Renal pelvis (tissue), 1 donor: ENCODE measurements at regions not wholly inside any gene's neighbourhood (a gene's known extent, or its start where the extent isn't known, plus 50 kb on each side); places are given as distances from the start of the nearest gene placed in this dataset.

Experiments
- DNase-seq: peaks from one replicate; pipeline ENCODE4 v3.0.0-alpha.2; 2013

DNA sequence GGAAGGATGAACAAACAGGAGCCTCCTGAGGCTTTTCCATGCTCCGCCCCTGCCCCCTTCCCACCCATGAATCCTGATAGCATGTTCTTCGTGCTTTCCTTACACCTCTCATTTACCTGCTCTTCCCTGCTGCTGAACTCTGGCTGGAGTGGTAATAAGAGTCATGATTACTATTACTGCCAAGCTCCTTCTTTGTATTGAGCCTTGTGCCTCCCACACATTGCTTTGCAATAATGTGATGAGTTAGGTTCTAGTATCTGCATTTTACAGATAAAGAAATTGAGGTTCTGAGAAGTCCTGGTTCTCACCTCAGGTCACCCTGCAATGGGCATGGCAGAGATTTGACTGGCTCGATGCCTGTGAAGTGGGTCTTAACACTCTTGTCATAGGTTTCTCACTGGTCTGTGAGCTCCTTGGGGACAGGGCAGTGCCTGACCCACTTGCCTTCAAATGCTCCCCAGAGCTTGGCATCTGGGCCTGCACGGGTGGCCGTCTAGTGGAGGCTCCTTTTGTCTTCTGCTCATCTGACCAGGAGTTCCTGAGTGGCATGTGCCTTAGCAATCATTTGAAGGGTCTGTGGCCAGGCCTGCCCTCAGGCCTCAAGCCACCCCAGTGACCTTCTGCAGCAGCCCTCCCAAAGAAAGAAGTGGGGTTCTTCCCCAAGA, 309.2 kb upstream of the ZMIZ1 start:
- DNase-seq, result no peak

DNA sequence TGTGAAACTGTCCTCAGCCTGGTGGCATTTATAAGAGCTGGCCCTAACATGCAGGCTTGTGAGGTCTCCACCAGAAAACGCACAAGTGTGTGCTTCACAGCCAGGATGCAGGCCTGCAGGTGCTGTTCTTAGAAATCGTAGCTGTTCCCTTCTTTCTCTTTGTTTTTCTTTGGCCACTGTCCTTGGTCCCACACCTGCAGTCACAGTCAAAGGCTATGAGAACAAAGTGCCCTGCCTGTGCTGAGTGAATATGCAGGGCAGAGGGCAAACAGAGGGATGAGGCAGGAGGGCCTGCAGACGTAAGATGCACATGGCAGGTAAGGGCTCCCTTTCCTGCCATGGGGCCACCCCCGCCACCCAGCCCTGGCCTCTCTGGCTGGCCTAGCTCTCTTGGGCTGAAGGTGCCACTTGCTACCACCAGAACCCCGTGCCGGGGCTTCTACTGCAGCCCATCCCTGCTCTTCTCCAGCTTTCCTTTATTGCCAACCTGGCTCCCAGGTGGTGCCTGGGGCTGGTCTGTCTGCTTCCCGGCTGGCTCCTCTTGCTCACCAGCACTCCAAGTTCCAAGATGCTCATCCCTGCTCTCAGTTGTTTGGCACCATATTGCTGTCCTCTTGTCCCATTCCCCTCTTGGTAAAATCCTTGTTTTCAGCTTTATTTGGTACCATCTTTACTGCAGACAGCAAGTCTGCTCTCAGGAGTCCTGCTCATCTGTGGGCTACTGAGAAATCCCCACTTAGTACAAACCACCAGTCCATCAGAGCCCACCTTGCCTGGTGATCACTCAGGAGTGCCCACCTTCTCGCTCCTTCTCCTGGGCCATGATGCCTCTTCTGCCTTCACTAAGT, 308.1 kb upstream of the ZMIZ1 start:
- DNase-seq, result no peak

- no peak for DNase-seq
These were observed 307.4 kb upstream of the ZMIZ1 start for GRCh38 chr10:78761311-78761781.

DNA sequence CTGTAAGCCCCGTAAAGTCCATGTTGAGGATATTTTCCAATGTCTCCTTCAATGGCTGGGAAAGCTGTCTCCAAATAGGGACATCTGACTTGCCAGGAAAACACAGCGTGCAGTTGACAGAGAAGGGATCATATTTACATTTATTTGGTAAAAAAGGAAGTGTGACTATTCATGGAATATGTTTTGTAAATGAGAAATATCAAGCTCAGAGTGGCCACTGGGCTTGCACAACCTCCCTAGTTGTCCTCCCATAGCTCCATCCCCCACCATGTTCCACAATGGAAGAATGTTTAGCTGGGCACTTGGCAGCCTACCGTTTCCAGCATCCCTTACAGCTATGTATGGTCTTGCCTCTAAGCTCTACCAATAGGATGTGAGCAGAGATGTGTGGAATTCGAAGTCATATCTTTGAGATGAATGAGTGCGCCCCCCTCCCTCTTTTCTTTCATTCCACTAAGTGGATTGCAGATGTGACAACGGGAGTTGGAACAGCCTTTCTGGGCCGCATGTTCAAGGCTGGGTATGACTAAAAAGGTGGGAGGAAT, 306.6 kb upstream of the ZMIZ1 start:
- DNase-seq, result no peak

DNA sequence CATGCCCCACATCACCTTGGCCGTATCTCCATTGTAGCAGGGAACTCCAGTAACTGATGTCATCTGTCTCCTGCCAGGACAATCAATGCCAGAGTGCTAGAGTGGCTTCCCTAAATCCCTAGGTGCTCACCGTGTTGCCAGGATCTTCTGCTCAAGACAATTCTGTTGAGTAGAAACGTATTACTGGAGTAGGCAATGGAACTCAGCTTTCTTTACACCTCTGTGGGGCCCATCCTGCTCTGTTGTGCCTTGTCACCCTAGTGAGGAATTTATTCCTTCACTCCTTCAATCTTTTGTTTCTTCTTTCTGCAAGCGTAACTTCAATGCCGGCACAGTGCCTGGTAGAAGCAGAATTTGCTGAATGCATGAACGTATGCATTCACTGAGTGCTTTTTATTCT, 305.5 kb upstream of the ZMIZ1 start:
- DNase-seq, result no peak

- DNase-seq, result no peak
These were observed 304.9 kb upstream of the ZMIZ1 start for GRCh38 chr10:78763651-78764395.

DNA sequence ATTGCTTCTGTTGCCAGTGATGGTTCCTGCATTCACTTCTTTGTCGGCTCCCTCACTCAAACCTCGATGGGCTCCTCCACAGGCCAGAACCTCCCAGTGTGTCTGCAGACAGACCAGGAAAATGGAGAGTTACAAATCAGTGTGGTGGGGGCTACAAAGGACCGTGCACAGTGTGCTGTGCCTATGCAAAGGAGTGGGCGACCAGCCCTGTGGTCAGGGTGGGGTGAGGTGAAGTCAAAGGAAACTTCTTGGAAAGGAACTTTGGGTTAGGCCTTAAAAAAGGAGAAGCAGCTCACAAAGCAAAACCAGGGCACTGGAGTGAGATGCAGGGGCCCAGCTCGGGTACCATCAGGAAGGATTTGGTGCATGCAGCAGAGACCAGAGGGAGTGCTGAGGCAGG, 304.3 kb upstream of the ZMIZ1 start:
- no peak for DNase-seq

DNA sequence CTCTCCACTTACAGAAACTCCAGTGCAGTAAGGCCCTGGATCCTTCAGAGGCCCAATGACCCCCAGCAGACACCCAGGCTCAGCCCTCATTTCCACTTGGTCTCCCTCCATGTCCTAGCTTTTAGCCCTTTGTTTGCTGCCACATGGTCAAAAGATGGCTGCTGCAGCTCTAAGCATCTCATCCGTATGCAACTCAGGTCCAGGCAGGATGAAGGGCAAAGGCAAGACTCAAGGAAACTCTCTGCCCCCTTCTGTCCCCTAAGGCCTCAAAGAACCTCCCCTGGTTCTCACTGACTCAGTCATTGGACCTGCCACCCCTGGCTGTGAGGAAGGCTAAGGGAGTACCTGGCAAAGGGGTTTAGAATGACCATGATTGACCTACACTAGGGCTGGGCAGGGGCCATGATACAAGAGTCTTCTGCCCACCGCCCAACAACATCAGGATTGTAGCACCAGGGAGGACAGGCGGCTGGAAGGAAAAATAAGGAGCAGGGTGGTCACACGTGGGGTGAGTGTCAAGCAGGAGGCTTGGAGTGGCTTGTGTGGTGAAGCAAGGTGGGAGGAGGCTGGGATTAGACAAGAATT, 303.8 kb upstream of the ZMIZ1 start:
- no peak for DNase-seq

- DNase-seq, result no peak
These were observed 302.9 kb upstream of the ZMIZ1 start for GRCh38 chr10:78765726-78766335.

DNA sequence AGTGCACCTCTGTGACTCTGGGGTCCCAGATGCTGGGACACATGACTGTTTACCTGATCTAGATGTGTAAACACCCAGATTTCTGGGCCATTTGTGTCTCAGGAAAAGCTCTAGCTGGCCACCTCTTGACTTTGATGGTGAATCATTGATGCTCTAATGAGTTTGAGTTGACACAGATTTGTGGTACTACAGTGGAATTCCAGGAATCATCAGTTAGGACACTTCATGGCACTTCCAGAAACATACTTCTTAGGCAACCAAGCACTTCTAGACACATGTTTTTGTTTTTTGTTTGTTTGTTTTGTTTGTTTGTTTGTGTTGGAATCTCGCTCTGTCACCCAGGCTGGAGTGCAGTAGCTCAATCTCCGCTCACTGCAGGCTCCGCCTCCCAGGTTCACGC, 302.2 kb upstream of the ZMIZ1 start:
- DNase-seq, result no peak

DNA sequence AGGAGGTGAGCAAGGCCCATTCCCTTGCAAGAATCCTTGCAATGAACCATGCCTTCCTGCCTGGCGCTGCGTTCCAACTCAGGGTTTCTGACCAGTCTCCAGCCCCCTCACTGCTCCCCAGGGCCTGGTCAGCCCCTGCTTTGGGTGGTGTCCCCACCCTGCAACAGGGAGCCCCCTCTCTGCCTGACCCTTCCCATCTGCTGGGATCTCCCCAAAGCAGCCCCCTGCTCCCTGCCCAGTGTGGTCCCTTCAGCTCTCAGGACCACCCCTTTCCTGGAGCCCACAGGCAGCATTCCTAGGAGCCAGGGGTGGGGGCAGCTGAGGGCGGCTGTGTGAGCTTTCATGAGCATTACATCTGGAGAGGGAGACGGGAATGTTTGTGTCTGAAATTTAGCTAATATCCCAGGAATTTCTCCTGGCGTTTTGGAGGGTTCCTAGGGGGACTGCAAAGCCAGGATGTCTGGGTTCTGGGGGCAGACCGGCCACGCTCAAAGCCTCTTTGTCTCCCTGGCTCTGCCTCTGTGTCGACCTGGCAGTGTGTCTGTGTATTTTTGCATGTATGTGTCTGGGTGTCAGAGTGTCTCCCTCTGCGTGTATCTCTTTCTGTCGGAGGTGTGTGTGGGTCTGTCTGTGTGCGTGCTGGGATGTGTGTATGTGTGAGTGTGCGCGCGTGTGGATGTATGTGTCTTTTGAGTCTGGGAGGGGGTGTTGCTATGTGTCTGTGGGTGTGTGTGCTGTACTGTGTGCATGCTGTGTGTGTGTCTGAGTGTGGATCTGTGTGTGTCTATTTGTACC, 300.5 kb upstream of the ZMIZ1 start:
- no peak for DNase-seq

DNA sequence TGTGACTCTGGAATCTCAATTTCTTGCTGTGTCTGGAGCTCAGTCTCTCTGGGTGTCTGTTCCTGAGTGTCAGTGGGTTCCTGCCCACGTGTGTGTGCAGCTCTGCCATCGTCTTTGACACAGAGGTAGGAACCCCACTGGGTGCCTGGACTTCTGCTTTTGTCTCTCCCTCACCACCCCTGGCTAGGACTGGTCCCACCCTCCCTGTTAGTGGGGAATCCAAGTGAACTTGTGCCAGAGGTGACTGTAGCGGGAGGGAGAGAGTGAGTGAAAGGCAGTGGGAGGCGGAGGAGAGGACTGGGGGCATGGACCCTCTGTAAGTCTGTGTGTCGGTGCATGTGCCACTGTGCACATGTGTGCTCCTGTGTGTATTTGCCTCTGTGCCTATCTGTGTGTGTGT, 299.9 kb upstream of the ZMIZ1 start:
- no peak for DNase-seq

DNA sequence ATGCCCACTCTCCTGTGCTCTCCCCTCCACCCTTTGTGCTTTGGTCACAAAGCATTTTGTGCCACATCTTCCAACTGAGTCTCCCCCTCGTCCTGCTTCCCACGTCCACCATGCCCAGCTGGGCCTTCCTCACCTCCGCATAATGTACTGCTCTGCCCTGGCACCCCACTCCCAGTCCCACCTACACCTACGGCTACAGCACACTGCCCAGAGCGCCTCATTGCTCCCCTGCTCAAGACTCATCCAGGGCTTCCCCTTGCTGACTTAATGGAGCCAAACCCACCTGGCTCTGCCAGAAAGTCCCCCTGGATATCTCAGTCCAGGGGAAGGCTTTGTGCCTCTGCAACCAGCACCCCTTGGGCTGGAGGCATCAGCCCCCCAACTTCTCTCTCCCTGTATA, 299.2 kb upstream of the ZMIZ1 start:
- no peak for DNase-seq

DNA sequence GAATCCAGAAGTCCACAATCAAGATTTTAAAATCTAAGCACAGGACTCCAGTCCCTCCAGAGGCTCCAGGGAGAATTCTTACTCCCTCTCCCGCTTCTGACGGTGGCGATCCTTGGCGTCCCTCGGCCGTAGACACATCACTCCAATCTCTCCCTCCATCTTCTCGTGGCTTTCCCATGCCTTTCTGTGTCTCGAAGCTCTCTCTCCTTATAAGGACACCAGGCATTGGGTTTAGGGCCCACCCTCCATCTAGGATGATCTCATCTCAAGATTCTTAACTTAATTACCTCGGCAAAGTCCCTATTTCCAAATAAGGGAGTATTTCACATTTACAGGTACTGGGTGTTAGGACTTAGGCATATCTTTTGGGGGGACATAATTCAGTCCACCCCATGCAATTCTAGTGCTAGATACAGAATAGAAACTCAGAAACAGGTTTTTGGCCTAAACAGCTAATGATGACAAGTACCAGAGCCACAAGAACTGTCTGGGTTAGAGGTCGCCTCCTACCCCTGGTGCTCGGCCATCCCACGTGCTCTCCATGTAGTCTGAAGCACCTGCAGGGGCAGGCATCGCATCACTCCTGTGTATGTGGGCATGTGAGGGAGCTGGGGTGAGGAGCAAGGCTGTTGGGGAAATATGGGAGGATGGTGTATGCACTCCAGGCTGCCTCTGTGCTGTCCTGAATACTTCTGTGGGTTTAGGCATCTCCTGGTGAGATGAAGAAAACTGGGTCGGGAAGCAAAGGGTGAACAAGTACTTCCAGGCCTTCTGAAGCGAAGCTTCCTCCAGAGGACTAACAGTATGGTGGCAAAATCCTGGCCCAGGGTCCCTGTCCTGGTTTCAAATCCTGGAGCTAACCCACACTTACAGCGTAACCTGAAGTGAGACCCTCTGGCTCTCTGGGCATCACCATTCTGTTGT, 298.3 kb upstream of the ZMIZ1 start:
- no peak for DNase-seq

GRCh38 chr10:78771260-78771659, 297.5 kb upstream of the ZMIZ1 start:
- no peak for DNase-seq

GRCh38 chr10:78771808-78772455, 296.8 kb upstream of the ZMIZ1 start:
- DNase-seq, result no peak

DNA sequence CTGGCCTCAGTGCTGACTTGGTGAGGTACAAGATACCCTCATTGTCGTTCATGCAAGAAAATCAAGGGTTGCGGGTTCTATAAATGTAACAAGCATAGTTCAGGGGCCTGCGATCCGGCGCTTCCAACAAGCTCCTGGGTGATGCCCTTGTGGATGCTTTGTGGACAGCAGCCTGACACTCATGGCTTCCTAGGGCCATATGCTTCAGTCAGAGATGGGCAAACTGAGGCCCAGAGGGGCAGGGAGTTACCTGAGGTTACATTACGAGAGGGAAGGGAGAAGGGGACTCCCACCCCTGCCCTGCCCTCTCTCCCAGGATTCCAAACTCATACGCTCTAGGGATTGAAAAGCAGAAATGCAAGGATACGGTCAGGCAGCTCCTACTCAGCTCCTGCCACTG, 296.3 kb upstream of the ZMIZ1 start:
- DNase-seq, result no peak

GRCh38 chr10:78772986-78773530, 295.7 kb upstream of the ZMIZ1 start:
- no peak for DNase-seq

- DNase-seq, result no peak
These were observed 294.2 kb upstream of the ZMIZ1 start for GRCh38 chr10:78774614-78774998.
